Astrocyte of the spinal cord (primary cell): ENCODE measurements at regions not wholly inside any gene's neighbourhood (a gene's known extent, or its start where the extent isn't known, plus 50 kb on each side); places are given as distances from the start of the nearest gene placed in this dataset.

Source experiments
- DNase-seq: peaks from one replicate; pipeline ENCODE4 v3.0.0; 2011; ENCODE audit warnings: low read depth, low spot score
- H3K4me3 ChIP-seq: 2 replicates; pipeline ENCODE4 v1.5.1; 2011; ENCODE audit warnings: low read depth, mild to moderate bottlenecking, low read length, moderate library complexity
- CTCF ChIP-seq: IDR thresholded peaks from 2 replicates; pipeline ENCODE4 v1.5.1; 2012; ENCODE audit warnings: low read depth, mild to moderate bottlenecking, low read length, inconsistent platforms
- in situ Hi-C: cut with HindIII; loops from 2 replicates; pipeline ENCODE4 v1.10.0; 2017; ENCODE audit warnings: low sequenced_read_pairs

GRCh38 chr5:14066326-14066725 is 76.8 kb upstream of the TRIO start:
- no peak for DNase-seq
- in situ Hi-C loops = no loop called here
- no peak for TF ChIP-seq CTCF

GRCh38 chr5:14064841-14065240 is 78.3 kb upstream of the TRIO start:
- in situ Hi-C loops = no loop called here
- DNase-seq = peak; percentile 70
- no peak for TF ChIP-seq CTCF
- H3K4me3 ChIP-seq = no peak overlapping the region

More at GRCh38 chr5:14066326-14066725, 76.8 kb upstream of the TRIO start:
- no peak overlapping the region for H3K4me3 ChIP-seq

- TF ChIP-seq CTCF = no peak
- in situ Hi-C loops = no loop called here
- H3K4me3 ChIP-seq = no peak overlapping the region
- DNase-seq = no peak
Observed at GRCh38 chr5:14063691-14064090, 79.5 kb upstream of the TRIO start.

GRCh38 chr5:14063138-14063537 is 80.0 kb upstream of the TRIO start:
- in situ Hi-C loops = no loop called here
- TF ChIP-seq CTCF = no peak
- peak; percentile 40 for DNase-seq
- no peak overlapping the region for H3K4me3 ChIP-seq

- H3K4me3 ChIP-seq = no peak overlapping the region
- peak; percentile 51 for DNase-seq
- in situ Hi-C loops = no loop called here
- no peak for TF ChIP-seq CTCF
Observed at GRCh38 chr5:14062178-14062577, 81.0 kb upstream of the TRIO start.

- no peak for DNase-seq
- H3K4me3 ChIP-seq = no peak overlapping the region
- in situ Hi-C loops = no loop called here
- no peak for TF ChIP-seq CTCF
Observed at GRCh38 chr5:14061106-14061505, 82.0 kb upstream of the TRIO start.

- no peak overlapping the region for H3K4me3 ChIP-seq
- DNase-seq = no peak
- in situ Hi-C loops = no loop called here
Observed at GRCh38 chr5:14060218-14060617, 82.9 kb upstream of the TRIO start.

More at GRCh38 chr5:14060218-14060617, 82.9 kb upstream of the TRIO start:
- TF ChIP-seq CTCF = no peak
